ENCODE measurements at regions not wholly inside any gene's neighbourhood (a gene's known extent, or its start where the extent isn't known, plus 50 kb on each side); places are given as distances from the start of the nearest gene placed in this dataset.
"Not testable (repeated sequence)": the region's sequence is repeated elsewhere in the genome, so short reads cannot be mapped to it uniquely, and the experiment has no call there.

DNA sequence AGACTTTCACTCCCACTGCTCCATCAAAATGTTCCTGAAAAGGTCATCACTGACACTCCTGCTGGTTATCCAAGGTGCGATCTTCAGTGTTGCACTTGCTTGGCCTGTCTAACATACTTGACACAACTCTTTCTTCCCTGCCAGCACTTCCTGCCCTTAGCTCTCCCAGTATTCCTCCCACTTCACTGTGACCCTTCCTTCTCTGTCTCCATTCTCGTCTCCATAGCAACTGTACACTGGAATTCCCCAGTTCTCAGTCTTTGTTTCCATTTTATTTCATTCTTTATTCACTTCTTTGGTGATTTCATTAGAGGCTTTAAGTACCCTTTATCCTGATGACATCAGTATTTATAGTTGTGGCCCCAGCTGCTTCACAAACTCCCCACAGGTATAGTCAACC, 333.0 kb downstream of the IRS1 start:
- no peak for FAIRE-seq

- no peak for FAIRE-seq
These were observed 333.5 kb downstream of the IRS1 start for GRCh38 chr2:226466124-226466523.

GRCh38 chr2:226464380-226464779, 335.2 kb downstream of the IRS1 start:
- no peak for FAIRE-seq

DNA sequence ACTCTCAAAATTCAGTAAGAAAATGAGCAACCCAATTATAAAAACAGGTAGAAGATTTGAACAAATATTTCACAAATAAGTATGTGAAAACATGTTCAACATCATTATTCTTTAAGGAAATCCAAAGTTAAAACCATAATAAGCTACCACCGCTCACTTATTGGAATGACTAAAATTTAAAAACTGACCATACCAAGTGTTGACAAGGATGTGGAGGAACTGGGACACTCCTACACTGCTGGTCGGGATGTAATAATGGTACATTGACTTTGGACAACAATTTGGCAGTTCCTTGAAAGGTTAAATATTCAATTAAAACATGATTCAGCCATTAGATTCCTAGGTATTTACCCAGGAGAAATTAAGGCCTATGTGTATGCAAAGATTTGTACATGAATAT, 336.5 kb downstream of the IRS1 start:
- no peak for FAIRE-seq

- FAIRE-seq = no peak
These were observed 337.6 kb downstream of the IRS1 start for GRCh38 chr2:226461981-226462380.

DNA sequence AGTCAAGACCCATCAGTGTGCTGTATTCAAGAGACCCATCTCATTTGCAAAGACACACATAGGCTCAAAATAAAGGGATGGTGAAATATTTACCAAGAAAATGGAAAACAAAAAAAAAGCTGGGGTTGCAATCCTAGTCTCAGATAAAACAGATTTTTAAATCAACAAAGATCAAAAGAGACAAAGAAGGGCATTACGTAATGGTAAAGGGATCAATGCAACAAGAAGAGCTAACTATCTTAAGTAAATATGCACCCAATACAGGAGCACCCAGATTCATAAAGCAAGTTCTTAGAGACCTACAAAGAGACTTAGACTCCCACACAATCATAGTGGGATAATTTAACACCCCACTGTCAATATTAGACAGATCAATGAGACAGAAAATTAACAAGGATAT, 343.5 kb downstream of the IRS1 start:
- FAIRE-seq = not testable (repeated sequence)

GRCh38 chr2:226452768-226453167, 346.9 kb downstream of the IRS1 start:
- no peak for FAIRE-seq

GRCh38 chr2:226451486-226451885, 348.1 kb downstream of the IRS1 start:
- FAIRE-seq = no peak

DNA sequence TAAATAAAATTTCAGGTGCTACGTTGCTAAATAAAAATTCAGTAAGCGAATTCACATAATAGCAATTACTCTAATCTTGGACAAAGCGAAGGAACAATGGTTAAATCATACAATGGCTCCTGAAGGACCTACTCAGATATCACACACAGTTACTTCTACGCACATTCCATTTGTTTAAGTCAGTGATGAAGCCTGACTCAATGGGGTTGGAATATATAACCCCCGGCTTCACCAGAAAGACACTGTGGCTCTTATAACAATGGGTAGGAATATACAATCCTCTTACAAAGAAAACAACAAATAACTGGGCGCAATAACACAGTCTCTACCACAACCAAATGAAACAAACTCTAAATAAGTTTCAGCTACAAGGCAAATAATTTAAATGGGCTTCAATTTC, 349.5 kb downstream of the IRS1 start:
- FAIRE-seq = no peak

DNA sequence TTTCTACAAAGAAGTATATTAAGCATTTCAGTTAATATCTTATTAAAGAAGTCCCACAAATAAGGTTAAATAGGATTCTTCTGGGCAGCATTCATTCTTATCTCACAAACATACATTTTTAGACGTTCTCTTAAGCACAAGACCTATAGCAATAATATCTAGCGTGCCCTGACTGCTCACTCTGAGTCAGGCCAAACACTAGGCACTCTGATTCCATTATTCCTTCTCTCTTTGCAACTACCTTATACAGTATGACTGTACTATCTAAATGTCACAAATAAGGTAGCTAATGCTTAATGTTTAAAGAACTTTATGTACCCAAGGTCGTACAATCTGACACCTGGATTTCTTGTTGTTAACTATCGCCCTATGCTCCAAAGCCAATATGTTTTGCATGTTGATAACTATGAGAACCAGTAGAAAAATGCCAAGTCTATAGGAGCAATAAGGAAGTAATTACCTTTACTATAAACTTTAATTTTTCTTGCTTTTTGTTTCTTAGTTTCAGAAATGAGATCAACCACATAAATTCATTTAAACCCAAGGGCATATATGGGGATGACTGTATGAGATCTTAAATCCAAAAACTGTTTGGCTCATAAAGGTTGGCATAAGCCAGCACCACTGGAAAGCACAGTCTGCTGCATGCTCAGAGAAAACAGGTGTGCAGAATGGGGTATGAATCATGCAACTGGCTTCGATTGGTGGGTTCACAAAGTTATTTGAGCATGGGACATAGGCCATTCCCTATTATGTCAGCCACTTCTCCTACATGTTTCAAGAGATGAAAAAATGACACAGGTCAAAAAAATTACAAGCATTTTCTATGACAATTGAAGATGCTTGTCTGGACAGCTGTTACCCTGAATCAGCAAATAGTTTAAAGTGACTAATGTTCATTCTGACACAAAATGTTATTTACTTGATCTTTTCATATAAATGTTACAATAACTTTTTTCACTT, 352.0 kb downstream of the IRS1 start:
- no peak for FAIRE-seq

DNA sequence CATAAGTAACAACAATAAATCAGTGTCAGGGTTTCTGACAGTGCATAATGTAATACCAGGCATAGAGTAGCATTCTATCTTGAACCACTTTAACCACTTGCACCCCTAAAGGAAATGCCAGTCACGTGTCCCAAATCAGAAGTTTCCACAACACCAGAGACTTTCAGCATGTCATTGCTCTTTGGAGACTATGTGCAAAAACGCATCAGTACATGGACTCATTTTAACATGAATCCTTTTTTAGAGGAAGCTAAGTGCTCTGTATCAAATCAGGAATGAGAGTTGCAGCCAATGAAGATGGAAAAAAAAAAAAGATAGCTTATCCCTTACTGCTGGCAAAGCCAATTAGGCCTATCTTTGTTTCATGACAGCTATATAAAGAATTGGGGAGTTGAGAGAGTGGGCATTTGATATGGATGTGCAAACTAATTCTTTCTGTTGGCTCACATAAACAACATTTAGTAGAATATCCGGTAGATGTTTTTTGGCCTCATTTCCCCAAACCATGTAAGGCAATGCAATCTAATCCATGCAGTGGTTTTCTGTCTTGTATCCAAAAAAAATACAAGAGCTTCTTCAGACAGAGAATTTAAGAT, 353.1 kb downstream of the IRS1 start:
- no peak for FAIRE-seq

GRCh38 chr2:226445216-226445861, 354.3 kb downstream of the IRS1 start:
- FAIRE-seq = no peak

- FAIRE-seq = no peak
These were observed 356.5 kb downstream of the IRS1 start for GRCh38 chr2:226443112-226443511.

GRCh38 chr2:226440127-226440918, 359.3 kb downstream of the IRS1 start:
- FAIRE-seq = no peak

GRCh38 chr2:226439337-226439736, 360.3 kb downstream of the IRS1 start:
- no peak for FAIRE-seq

DNA sequence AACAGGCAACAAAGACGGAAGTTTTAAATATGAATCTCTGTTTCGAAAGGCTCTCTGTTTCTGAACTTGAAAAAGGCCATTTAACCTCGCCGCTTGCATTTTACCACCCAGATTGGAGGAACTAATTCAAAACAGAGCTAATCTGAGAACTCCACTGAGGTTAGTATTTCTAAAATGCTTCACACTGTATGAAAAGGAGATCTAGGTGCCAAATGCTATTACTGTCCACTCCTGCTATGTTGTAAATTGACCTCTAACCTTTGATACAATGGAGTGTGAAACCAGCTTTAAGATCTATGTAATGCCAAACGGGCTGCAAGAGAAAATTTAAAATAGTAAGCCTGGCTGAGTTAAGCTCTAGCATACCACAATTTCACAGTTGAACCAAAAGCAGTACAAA, 364.5 kb downstream of the IRS1 start:
- FAIRE-seq = no peak

GRCh38 chr2:226434702-226435101, 364.9 kb downstream of the IRS1 start:
- no peak for FAIRE-seq

DNA sequence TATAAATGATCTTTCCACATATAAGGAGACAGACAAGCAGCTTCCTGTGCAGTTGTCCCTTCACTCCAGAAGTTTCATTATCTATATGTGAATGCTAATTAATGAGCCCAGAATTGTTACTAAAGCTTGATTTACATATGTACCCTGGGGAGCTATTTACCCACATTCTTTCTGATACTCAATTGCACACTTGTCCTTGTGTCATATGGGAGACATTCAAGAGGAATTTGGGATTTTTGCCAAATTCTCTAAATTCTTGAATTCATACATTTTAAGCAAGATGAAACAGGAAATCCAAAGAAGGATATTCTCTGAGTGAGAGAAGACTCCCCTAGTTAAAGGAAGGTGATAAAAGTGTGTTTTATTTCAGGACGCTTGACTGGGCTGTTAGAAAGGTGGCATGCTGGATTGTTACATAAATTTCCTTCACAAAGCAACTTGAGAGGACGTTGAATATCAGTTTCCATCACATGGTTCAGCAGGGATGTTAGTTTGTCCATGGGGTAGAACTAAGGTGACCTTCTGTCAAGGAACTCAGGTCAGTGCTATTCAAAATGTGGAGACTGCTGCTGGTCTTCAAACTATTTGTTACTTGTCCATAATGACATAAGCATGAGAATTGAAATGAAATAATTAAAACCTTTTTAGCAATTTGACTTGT, 368.2 kb downstream of the IRS1 start:
- no peak for FAIRE-seq

DNA sequence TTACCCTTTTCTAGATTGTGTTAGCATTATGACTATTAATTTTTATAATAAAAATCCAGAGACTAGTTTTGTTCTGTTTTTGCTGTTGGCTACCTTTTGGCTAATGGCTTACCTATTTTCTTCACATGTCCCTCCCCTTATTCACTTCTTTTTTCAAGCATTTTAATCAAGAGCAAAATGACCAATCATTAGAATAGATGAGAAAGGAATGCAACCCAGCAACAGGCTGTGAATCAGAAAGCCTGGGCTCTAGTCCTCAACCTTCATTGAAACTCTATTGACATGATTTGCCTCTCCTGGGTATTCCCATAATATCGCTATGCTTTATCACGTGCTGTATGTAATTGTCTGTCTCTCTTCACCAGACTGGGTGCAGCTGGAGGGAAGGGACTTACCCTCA, 370.1 kb downstream of the IRS1 start:
- FAIRE-seq = no peak

DNA sequence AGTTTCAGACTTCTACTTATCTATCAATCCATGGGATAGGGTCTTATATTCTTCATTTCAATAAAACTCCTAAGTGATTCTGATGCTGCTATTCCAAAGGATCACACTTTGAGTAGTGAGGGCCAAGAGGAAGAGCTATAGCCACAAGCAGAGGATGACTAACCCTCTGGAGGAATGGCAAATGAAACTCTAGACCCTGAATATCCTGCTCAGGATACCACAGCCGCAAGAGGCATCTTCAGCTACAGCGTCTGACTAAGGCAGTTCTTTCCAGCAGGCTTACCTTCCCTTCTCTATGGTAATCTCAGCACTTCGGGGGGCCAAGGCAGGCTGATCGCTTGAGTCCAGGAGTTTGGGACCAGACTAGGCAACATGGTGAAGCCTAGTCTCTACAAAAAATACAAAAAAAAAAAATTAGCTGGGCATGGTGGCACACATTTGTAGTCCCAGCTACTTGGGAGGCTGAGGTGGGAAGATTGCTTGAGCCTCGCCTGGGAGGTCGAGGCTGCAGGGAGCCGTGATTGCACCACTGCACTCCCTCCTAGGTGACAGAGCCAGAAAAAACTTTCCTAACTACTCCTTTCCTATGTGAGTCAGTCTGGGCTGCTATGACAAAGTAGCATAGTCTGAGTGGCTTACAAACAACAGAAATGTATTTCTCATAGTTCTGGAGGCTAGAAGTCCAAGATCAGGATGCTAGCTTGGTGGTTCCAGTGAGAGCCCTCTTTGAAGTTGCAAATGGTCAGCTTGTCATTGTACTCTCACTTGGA, 371.9 kb downstream of the IRS1 start:
- FAIRE-seq = no peak

DNA sequence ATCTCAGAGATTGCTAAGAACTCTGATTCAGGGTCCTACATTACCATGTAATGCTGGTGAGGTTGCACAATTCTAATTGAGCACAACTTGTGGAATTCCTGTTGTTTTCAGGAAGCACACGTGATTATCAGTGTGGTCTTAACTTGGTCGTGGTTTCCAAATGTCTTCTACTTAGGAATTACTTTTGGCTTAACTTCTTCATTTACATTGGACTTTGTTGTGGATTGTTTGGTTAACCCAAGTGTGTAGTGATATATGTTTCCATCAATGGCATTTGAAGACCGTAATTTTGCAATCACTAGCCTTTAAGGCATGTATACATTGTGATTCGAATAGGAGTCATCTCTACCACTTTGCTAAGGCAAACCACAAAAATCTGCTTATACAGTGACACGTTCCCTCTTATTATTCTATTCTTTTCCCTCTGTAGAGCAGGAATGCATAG, 373.3 kb downstream of the IRS1 start:
- no peak for FAIRE-seq

GRCh38 chr2:226424971-226425370, 374.6 kb downstream of the IRS1 start:
- FAIRE-seq = no peak

Data from A204.1 (cell line).